Right atrium auricular region (tissue), 2 donors: ENCODE measurements at regions not wholly inside any gene's neighbourhood (a gene's known extent, or its start where the extent isn't known, plus 50 kb on each side); places are given as distances from the start of the nearest gene placed in this dataset.

Experiments used
- DNase-seq: peaks from one replicate; pipeline ENCODE4 v3.0.0-alpha.2; 2019; ENCODE audit warnings: low spot score
- H3K27ac ChIP-seq, 2 donors: fragments of 200-600 bp; sonication (generic); 1 replicate in 1 of 2; 2 replicates in 1 of 2; pipeline ENCODE4 v1.5.1; 2016 to 2019
- H3K27me3 ChIP-seq, 2 donors: fragments of 200-600 bp; sonication (generic); one replicate each; pipeline versions ENCODE4 v1.5.1 to v1.6.0; 2017 to 2019
- H3K36me3 ChIP-seq: fragments of 200-600 bp; sonication (generic); one replicate; pipeline ENCODE4 v1.5.1; 2016
- H3K4me1 ChIP-seq, 2 donors: fragments of 200-600 bp; sonication (generic); one replicate each; pipeline versions ENCODE4 v1.5.1 to v1.6.0; 2017 to 2019
- H3K4me3 ChIP-seq, 2 donors: fragments of 200-600 bp; sonication (generic); 1 replicate in 1 of 2; 2 replicates in 1 of 2; pipeline ENCODE4 v1.5.1; 2017 to 2019; ENCODE audit warnings: mild to moderate bottlenecking in 1 of 2, moderate library complexity in 1 of 2
- H3K9me3 ChIP-seq, 2 donors: fragments of 200-600 bp; sonication (generic); one replicate each; pipeline ENCODE4 v1.5.1; 2019
- TF ChIP-seq, protein P1 (sequence below), 2 donors: fragments of 200-600 bp; sonication (generic); IDR thresholded peaks; one replicate each; pipeline ENCODE4 v1.5.1; 2019; ENCODE audit warnings: antibody characterized with exemption in 2 of 2

DNA sequence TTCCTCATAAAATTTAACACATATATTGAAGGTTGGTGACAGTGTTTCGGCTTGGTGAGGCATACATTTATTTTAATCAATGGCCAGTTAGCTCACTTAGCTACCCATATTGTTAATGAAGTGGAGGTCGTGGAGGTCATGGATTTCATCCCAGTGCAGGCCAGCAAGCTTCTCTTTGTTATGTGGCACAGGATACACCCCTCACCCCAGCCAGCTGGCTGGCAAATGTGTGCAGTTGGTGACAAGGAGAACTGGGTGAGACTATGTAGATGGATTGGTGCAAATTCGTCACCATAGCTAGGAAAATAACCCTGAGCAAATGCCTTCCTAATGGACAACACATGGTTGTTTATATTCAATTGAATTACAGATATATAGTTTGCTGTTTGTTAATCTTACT lies 50.5 kb upstream of the FOXP2 start:
- no peak for DNase-seq
- Histone ChIP-seq H3K36me3 (no peaks in the 10 kb centered on the region), H3K4me1 (no peaks in the 10 kb centered on the region), H3K27me3 (no peaks in the 10 kb centered on the region), H3K27ac (no peak overlapping the region), H3K4me3 (no peak overlapping the region), H3K9me3 (no peaks in the 10 kb centered on the region)
- TF ChIP-seq, protein P1, sequence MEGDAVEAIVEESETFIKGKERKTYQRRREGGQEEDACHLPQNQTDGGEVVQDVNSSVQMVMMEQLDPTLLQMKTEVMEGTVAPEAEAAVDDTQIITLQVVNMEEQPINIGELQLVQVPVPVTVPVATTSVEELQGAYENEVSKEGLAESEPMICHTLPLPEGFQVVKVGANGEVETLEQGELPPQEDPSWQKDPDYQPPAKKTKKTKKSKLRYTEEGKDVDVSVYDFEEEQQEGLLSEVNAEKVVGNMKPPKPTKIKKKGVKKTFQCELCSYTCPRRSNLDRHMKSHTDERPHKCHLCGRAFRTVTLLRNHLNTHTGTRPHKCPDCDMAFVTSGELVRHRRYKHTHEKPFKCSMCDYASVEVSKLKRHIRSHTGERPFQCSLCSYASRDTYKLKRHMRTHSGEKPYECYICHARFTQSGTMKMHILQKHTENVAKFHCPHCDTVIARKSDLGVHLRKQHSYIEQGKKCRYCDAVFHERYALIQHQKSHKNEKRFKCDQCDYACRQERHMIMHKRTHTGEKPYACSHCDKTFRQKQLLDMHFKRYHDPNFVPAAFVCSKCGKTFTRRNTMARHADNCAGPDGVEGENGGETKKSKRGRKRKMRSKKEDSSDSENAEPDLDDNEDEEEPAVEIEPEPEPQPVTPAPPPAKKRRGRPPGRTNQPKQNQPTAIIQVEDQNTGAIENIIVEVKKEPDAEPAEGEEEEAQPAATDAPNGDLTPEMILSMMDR (IDR thresholded peaks at IDR 0.05): no peak

DNA sequence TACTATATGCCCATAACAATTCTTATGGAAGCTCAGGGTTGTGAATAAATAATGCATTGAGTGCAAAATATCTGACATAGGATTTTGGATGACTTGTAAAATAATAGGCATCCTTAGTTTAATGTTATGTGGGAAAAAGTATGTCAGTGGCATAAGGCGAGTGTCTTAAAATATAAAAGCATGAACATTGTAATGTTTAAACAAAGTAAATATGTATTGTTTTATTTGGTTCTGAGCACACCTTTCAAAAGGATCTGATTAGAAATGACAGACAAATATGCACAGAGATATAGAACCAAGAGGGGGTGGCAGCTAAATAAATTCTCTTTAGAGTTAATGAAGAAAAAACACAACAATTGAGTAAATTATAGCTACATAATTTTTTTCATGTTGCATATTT lies 51.3 kb upstream of the FOXP2 start:
- H3K27me3 ChIP-seq: no peaks in the 10 kb centered on the region
- no peaks in the 10 kb centered on the region for H3K36me3 ChIP-seq
- H3K27ac ChIP-seq: no peak overlapping the region
- DNase-seq: no peak
- TF ChIP-seq, protein P1 (IDR thresholded peaks at IDR 0.05): no peak
- H3K4me1 ChIP-seq: no peaks in the 10 kb centered on the region
- no peak overlapping the region for H3K4me3 ChIP-seq
- no peaks in the 10 kb centered on the region for H3K9me3 ChIP-seq

DNA sequence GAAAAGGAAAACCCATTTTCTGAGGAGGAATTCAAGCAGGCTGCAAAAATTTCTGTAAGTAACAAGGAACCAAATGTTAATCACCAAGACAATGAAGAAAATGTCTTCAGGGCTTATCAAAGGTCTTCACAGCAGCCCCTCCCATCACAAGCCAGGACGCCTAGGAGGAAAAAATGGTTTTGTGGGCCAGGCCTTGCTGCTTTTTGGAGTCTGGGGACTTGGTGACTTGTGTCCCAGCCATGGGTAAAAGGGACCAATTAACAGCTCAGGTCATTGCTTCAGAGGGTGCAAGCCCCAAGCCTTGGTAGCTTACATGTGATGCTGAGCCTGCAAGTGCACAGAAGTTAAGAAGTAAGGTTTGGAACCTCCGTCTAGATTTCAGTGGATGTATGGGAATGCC lies 55.7 kb upstream of the FOXP2 start:
- DNase-seq: no peak
- TF ChIP-seq, protein P1 (IDR thresholded peaks at IDR 0.05): no peak
- H3K9me3 ChIP-seq: no peaks in the 10 kb centered on the region
- no peaks in the 10 kb centered on the region for H3K36me3 ChIP-seq
- no peak overlapping the region for H3K27ac ChIP-seq
- H3K27me3 ChIP-seq: no peaks in the 10 kb centered on the region
- H3K4me3 ChIP-seq: no peak overlapping the region
- no peaks in the 10 kb centered on the region for H3K4me1 ChIP-seq

DNA sequence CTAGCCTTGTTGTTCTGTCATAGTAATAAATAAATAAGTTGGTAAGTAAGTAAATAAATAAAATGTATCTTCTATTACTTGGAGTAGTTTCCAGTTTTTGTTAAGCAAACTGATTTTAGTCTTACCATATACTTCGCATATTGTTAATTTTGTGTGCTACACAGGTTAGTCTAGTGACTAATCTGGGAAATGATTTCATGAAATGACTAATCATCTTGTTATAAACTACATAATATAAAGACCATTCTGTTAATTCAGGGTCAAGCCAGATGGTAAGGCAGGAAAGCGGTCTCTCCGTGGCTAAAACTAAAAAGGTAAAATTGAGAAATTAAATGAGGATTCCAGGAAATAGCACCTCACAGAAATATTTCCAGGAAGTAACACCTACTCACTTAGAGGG lies 58.5 kb upstream of the FOXP2 start:
- TF ChIP-seq, protein P1 (IDR thresholded peaks at IDR 0.05): no peak
- H3K4me1 ChIP-seq: no peaks in the 10 kb centered on the region
- H3K9me3 ChIP-seq: no peaks in the 10 kb centered on the region
- H3K36me3 ChIP-seq: no peaks in the 10 kb centered on the region
- H3K27ac ChIP-seq: no peak overlapping the region
- DNase-seq: no peak
- H3K27me3 ChIP-seq: no peaks in the 10 kb centered on the region
- no peak overlapping the region for H3K4me3 ChIP-seq

DNA sequence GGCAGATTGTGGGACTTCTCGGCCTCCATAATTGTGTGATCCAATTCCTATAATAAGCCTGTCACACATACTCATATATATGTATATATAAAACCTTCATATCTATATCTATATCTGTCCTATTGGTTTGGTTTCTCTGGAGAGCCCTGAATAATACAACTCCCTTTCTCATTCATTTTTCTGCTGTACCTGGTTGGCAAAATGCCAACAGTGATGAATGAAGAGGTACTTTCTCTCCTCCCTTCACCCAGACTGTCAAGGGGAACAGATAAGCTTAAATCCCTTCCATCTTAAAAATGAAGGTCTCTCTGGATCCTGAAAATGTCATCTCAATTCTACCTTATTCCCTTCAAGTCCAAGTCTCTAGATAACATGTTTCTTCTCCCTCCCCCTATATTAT lies 60.3 kb upstream of the FOXP2 start:
- TF ChIP-seq, protein P1 (IDR thresholded peaks at IDR 0.05): no peak

DNA sequence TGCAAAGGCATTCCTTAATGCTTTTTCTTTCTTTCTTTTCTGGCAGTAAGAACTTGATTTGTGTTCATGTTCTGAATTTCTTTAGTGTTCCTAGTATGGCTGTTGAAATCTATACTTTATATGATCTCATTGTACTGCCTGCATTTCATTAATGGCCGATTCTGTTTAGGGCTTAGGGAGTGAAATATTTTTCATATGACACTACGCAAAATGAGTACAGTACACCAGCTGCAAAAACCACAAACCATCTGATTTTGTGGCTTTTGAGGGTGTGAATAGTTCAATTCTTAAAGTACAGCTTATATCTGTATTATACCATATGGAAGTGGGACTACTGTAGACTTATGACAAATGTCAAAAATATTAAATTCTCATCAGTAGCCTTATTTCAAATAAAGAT lies 69.1 kb upstream of the FOXP2 start:
- no peak for DNase-seq
- Histone ChIP-seq H3K4me1 (no peaks in the 10 kb centered on the region), H3K4me3 (no peak overlapping the region), H3K27ac (no peak overlapping the region), H3K27me3 (no peaks in the 10 kb centered on the region), H3K9me3 (no peaks in the 10 kb centered on the region), H3K36me3 (no peaks in the 10 kb centered on the region)
- TF ChIP-seq, protein P1 (IDR thresholded peaks at IDR 0.05): no peak

More for the DNA sequence above, 60.3 kb upstream of the FOXP2 start:
- Histone ChIP-seq H3K27ac (no peak overlapping the region), H3K9me3 (no peaks in the 10 kb centered on the region), H3K27me3 (no peaks in the 10 kb centered on the region), H3K4me3 (no peak overlapping the region), H3K36me3 (no peaks in the 10 kb centered on the region), H3K4me1 (no peaks in the 10 kb centered on the region)
- DNase-seq: no peak
